NCI-H345 treated with DMSO at 0.1 percent for 48 hours (cell line): ENCODE measurements at regions not wholly inside any gene's neighbourhood (a gene's known extent, or its start where the extent isn't known, plus 50 kb on each side); places are given as distances from the start of the nearest gene placed in this dataset.
A peak's percentile ranks its signal among the peaks of the same experiment; 100 is the strongest.
"Not testable (repeated sequence)": the region's sequence is repeated elsewhere in the genome, so short reads cannot be mapped to it uniquely, and the experiment has no call there.

Experiments used
- DNase-seq: peaks from one replicate; lab custom pipeline; 2025; ENCODE audit not compliant: unreplicated experiment; lab: John Stamatoyannopoulos, UW

DNA sequence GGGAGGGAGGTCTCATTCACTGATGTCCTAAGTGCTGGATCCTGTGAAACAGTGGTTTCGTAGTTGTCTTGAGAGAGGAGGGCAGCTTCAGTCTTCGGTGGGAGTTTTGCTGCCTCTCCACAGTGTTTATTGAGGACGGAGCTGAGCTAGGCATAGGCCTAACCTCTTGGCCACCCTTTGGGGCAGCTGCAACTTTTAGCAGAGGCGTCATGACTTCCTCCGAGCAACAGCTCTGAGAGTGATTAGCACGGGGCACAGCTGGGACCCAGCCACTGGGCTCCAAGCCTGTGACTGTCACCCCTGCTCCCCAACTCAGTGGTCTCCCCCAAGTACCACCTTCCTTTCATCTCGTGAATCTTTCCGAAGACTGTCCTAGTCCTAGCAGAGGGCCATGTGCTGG, 139.9 kb upstream of the NCOR2 start:
- no peak for DNase-seq

- no peak for DNase-seq
Measured at GRCh38 chr12:124706363-124706762, 139.0 kb upstream of the NCOR2 start.

- no peak for DNase-seq
Measured at GRCh38 chr12:124705545-124706138, 138.2 kb upstream of the NCOR2 start.

GRCh38 chr12:124704619-124705018, 137.2 kb upstream of the NCOR2 start:
- DNase-seq, result peak; percentile 59

DNA sequence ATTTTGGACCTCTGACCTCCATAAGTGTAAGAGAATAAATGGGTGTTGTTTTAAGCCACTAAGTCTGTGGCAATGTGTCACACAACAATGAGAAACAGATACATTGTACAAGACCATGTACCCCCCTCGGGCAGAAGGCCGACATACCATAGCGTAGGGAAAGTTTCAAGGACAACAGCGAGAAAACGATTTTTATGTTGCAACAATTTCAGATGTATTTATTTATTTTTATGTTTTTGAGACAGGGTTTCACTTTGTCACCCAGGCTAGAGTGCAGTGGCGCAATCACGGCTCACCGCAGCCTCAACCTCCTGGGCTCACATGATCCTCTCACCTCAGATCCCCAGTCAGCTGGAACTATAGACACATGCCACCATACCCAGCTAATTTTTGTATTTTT, 136.4 kb upstream of the NCOR2 start:
- DNase-seq, result no peak

DNA sequence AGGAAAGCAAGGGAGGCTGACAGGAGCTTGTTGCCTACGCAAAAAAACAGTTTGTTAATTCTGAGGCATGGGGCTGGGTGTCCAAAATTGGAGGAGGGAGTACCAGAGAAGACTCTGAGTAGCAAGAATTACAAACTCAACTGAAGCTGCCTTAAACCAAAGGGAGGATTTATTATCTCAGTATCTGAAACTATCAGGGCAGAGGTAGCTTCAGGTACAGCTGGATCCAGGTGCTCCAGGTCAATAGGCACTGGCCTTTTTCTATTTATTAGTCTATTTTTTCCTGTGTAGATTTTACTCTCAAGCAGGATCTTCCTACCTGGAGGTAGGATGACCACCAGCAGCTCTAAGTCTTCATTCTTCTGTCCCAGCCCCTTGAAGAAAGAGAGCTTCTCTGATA, 135.3 kb upstream of the NCOR2 start:
- DNase-seq, result no peak

DNA sequence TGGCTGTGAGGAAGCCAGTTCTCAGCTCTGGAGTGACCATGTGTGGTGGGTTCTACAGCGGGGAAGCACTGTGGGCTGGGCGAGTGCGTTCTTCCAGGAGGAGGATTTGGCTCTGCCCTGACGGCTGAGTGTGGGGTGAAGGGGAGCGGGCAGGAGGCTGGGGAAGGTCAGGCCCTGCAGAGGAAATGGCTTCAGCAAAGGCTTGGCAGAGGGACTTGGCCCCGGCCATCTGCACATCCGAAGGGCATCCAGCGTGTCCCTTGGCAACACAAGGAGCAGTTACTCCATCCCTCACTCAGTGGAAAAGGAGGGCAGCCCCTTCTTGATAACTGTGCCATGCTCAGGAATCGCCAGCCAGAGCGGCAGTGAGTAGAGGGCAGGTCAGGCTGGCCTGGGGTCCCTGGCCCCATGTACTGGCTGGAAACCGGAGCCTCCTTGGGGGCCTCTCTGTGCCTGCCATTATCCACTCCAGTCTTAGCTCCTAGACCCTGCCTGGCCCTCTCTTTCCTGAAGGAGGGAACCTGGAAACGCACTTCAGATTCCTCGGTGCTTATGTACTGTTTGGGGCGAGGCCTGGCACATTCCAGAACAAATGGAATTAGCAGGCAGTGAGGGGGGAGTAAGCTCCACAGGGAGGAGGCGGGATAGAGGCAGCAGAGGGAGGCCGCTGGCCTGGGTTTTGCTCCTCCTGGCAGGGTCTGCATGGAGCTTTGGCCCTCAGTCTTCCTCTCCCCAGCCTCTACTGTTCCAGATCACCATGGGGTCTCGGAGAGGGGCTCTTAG, 133.6 kb upstream of the NCOR2 start:
- no peak for DNase-seq

DNA sequence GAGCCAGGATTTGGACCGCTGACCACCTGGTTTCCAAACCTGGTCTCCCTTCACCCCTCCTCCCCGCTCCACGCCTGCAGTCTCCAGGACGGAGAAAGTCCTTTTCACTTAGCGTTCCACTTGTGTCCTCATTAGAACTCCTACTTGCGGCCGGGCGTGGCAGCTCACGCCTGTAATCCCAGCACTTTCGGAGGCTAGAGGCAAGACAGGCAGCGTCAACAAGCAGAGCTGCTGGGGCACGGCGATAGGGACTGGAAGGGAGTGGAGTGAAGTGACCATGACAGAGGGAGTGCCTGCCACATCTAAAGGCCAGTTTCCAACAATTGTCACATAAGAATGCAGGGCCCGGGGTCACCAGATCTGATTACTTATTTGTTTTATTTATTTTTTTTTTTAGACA, 132.5 kb upstream of the NCOR2 start:
- DNase-seq, result no peak

DNA sequence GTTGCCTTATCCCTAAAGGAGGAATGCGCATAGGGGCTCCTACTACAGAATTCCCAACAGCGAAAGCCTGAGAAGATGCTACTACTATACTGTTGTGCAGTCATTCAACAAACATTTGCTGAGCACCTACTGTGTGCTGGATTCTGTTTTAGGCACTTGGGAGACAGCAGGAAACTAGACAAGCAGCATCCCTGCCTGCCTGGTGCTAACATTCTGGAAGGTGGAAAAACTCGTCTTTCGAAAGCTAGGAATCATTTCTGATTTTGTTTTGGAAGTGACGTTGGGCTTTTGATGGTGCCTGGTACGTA, 131.5 kb upstream of the NCOR2 start:
- DNase-seq, result no peak

GRCh38 chr12:124698211-124698997, 131.0 kb upstream of the NCOR2 start:
- DNase-seq, result no peak

- not testable (repeated sequence) for DNase-seq
Measured at GRCh38 chr12:124697722-124698121, 130.3 kb upstream of the NCOR2 start.

DNA sequence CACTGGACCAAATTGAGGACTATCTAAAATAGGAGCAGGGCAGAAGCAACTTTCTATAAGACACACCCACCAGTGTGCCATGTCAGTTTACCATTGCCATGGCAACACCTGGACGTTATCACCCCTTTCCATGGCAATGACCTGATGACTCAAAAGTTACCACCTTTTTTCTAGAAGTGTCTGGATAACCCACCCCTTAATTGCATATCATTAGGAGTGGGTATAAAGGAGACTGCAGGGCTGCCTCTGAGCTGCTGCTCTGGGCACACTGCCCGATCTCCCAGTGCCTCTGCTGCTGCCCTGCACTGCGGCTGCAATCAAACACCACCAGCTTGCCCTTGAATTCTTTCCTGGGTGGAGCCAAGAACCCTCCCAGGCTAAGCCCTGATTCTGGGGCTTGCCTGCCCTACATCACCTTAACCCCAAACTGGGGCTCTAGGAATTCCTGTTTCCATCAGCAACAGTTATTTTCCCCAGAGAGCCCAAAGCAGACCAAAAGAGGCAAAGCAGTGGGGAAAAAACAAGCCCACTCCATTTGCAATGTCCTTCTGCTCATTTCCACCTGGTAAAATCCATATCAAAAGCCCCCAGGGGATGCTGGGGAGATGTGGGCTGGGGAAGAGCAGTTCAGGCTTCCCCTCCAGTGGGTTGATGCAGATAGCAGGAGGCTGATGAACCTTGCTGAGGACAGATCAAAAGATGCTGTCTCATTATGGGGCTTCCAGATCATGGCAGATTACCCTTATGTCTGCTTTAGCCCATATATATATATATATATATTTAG, 129.5 kb upstream of the NCOR2 start:
- no peak for DNase-seq

GRCh38 chr12:124695861-124696260, 128.4 kb upstream of the NCOR2 start:
- no peak for DNase-seq

- DNase-seq, result no peak
Measured at GRCh38 chr12:124694846-124695497, 127.6 kb upstream of the NCOR2 start.

GRCh38 chr12:124694250-124694649, 126.8 kb upstream of the NCOR2 start:
- no peak for DNase-seq

DNA sequence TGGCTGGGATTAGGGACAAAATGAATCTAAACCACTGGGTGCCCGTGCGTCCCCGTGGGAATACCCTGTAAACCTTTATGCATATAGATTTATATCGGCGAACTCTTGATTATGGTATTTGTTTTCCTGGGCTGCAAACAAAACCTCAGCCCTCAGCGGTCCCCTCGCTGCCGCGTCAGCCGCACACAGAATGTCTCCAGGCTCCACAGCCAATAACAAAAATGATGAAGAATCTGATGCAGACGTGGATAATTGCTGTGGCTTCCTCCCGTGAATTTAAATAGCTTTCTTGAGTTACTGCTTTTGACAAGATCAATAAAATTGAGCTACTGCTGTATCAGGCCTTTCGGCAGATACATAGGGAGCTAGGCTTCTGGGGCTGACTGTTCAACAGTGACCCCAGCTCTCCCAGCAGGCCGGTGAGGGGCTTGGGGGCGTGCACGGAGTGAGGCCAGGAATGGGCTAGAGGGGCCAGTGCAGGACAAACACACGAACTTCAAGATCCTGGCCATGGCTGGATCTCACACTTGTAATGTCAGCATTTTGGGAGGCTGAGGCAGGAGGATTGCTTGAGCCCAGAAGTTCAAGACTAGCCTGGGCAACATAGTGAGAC, 125.8 kb upstream of the NCOR2 start:
- no peak for DNase-seq

GRCh38 chr12:124692443-124692842, 125.0 kb upstream of the NCOR2 start:
- no peak for DNase-seq

- no peak for DNase-seq
Measured at GRCh38 chr12:124691429-124691828, 124.0 kb upstream of the NCOR2 start.

GRCh38 chr12:124689631-124690030, 122.2 kb upstream of the NCOR2 start:
- DNase-seq, result no peak

- no peak for DNase-seq
Measured at GRCh38 chr12:124688356-124688992, 121.1 kb upstream of the NCOR2 start.
